Endothelial cell of umbilical vein (primary cell): ENCODE measurements at regions not wholly inside any gene's neighbourhood (a gene's known extent, or its start where the extent isn't known, plus 50 kb on each side); places are given as distances from the start of the nearest gene placed in this dataset.

ENCODE experiments used
- BruUV-seq: library from RNA; stranded (reverse); fragments of 400-500 nt; replicated peaks from 2 replicates; lab custom pipeline; 2021; lab: Mats Ljungman, UMichigan
- CTCF ChIA-PET: fragments of 300-600, 350-600 bp; sonication (Branson Sonifier 250); formaldehyde crosslinking; loops from one replicate; lab custom pipeline; 2021; ENCODE audit warnings: antibody characterized with exemption, inconsistent platforms; lab: Charles Lee
- POLR2A ChIA-PET: fragments of 300-600, 350-600 bp; sonication (Branson Sonifier 250); formaldehyde crosslinking; loops from one replicate; lab custom pipeline; 2021; ENCODE audit warnings: antibody characterized with exemption, inconsistent platforms; lab: Charles Lee
- DNase-seq: peaks from one replicate; pipeline ENCODE4 v3.0.0-alpha.2; 2011; ENCODE audit warnings: low read depth, low spot score
- FAIRE-seq: peaks from 2 replicates; lab custom pipeline; 2011; peaks lifted over from hg19 to GRCh38; lab: Jason Lieb, UNC
- H2AFZ ChIP-seq: 2 replicates; pipeline ENCODE4 v1.6.0; 2012; ENCODE audit warnings: low read depth, low read length, control low read depth, inconsistent platforms
- H3K27ac ChIP-seq: 2 replicates; pipeline ENCODE4 v1.5.1; 2011; ENCODE audit warnings: low read depth, mild to moderate bottlenecking, control low read depth, low read length, moderate library complexity; ENCODE audit not compliant: insufficient read depth
- H3K27me3 ChIP-seq, 2 experiments: 2 replicates each; pipeline versions ENCODE4 v1.6.0 to v1.6.1; 2011; ENCODE audit warnings: low read length in 2 of 2, mixed read lengths in 1 of 2; ENCODE audit not compliant: control insufficient read depth in 2 of 2, insufficient read depth in 2 of 2
- H3K36me3 ChIP-seq, 2 experiments: 2 replicates in 1 of 2; 3 replicates in 1 of 2; pipeline ENCODE4 v1.5.1; 2011; ENCODE audit warnings: low read length in 2 of 2, mild to moderate bottlenecking in 1 of 2, moderate library complexity in 1 of 2; ENCODE audit not compliant: control insufficient read depth in 2 of 2, insufficient read depth in 2 of 2; ENCODE audit errors: extremely low read depth in 1 of 2
- H3K4me1 ChIP-seq: 3 replicates; pipeline ENCODE4 v1.5.1; 2011; ENCODE audit warnings: mild to moderate bottlenecking, low read length; ENCODE audit not compliant: control insufficient read depth, insufficient read depth; ENCODE audit errors: extremely low read depth
- H3K4me2 ChIP-seq: 2 replicates; pipeline ENCODE4 v1.6.1; 2011; ENCODE audit warnings: low read length, control low read depth, mixed read lengths; ENCODE audit not compliant: insufficient read depth
- H3K4me3 ChIP-seq, 3 experiments: fragments of 200-600 bp in 1 of 3; sonication (generic), shearing (Covaris generic) in 1 of 3; replicated peaks in 1 of 3; 2 replicates each; pipeline ENCODE4 v1.5.1; 2011 to 2016; ENCODE audit warnings: control low read depth in 3 of 3, low read length in 3 of 3, mild to moderate bottlenecking in 2 of 3, inconsistent platforms in 1 of 3, low read depth in 1 of 3, moderate library complexity in 1 of 3; ENCODE audit not compliant: insufficient read depth in 1 of 3
- H3K79me2 ChIP-seq: 2 replicates; pipeline ENCODE4 v1.6.0; 2012; ENCODE audit warnings: low read length, inconsistent platforms; ENCODE audit not compliant: control insufficient read depth, insufficient read depth
- H3K9ac ChIP-seq: replicated peaks from 2 replicates; pipeline ENCODE3; 2011; ENCODE audit warnings: low read length, control low read depth; ENCODE audit not compliant: insufficient read depth; ENCODE audit errors: extremely low read depth
- H3K9me1 ChIP-seq: replicated peaks from 3 replicates; pipeline ENCODE4 v1.6.0; 2011; ENCODE audit warnings: mild to moderate bottlenecking, low read length; ENCODE audit not compliant: control insufficient read depth, insufficient read depth; ENCODE audit errors: extremely low read depth
- H3K9me3 ChIP-seq: replicated peaks from 2 replicates; pipeline ENCODE4 v1.5.1; 2012; ENCODE audit warnings: low read length, inconsistent platforms; ENCODE audit not compliant: control insufficient read depth, insufficient read depth
- H4K20me1 ChIP-seq: replicated peaks from 2 replicates; pipeline ENCODE3; 2011; ENCODE audit warnings: mild to moderate bottlenecking, low read length; ENCODE audit not compliant: control insufficient read depth, insufficient read depth; ENCODE audit errors: extremely low read depth
- EZH2 ChIP-seq: IDR thresholded peaks from 2 replicates; pipeline ENCODE4 v1.6.1; 2012; ENCODE audit warnings: borderline replicate concordance, low read depth, mild to moderate bottlenecking, moderate library complexity, low read length, inconsistent platforms; ENCODE audit not compliant: severe bottlenecking
- FOS ChIP-seq: IDR thresholded peaks from 2 replicates; pipeline ENCODE4 v1.6.1; 2011; ENCODE audit warnings: mild to moderate bottlenecking, low read length, moderate library complexity, borderline replicate concordance; ENCODE audit not compliant: insufficient read depth
- GATA2 ChIP-seq: IDR thresholded peaks from 2 replicates; pipeline ENCODE4 v1.7.0; 2011; ENCODE audit warnings: low read depth, mild to moderate bottlenecking, moderate library complexity, mixed read lengths, low read length; ENCODE audit not compliant: insufficient read length, insufficient read depth
- JUN ChIP-seq: IDR thresholded peaks from 2 replicates; pipeline ENCODE4 v1.6.1; 2011; ENCODE audit warnings: borderline replicate concordance, low read depth; ENCODE audit not compliant: insufficient read length, insufficient read depth
- MYC ChIP-seq: IDR thresholded peaks from one replicate; pipeline ENCODE4 v1.6.1; 2011; ENCODE audit warnings: mild to moderate bottlenecking, low read depth, low read length
- POLR2A ChIP-seq: IDR thresholded peaks from 2 replicates; pipeline ENCODE4 v1.6.1; 2012; ENCODE audit warnings: low read depth, mild to moderate bottlenecking, control low read depth, low read length
- POLR2AphosphoS5 ChIP-seq: IDR thresholded peaks from 2 replicates; pipeline ENCODE4 v1.6.1; 2012; ENCODE audit warnings: low read depth, mild to moderate bottlenecking, control low read depth, low read length, moderate library complexity; ENCODE audit not compliant: insufficient read depth
- dilution Hi-C: fragments of 300-500 bp; cut with MboI; formaldehyde crosslinking; loops from one replicate; pipeline ENCODE4 v1.15.0; 2019; ENCODE audit warnings: low sequenced_read_pairs; ENCODE audit not compliant: extremely low pct_ligation_motif_present
- intact Hi-C: fragments of 100-400 bp; cut with micrococcal nuclease; formaldehyde crosslinking; loops from one replicate; pipeline ENCODE4 v1.10.0; 2022
- TF ChIP-seq, protein P1 (sequence below), 2 donors: IDR thresholded peaks; 1 replicate in 1 of 2; 2 replicates in 1 of 2; pipeline ENCODE4 v1.5.1; 2011; ENCODE audit warnings: low read length in 2 of 2, mild to moderate bottlenecking in 2 of 2, moderate library complexity in 2 of 2, control low read depth in 1 of 2, inconsistent platforms in 1 of 2, low read depth in 1 of 2; ENCODE audit not compliant: insufficient read depth in 1 of 2; ENCODE audit errors: extremely low read depth in 1 of 2
- TF ChIP-seq, protein P2 (sequence below): IDR thresholded peaks from 2 replicates; pipeline ENCODE4 v1.6.1; 2011; ENCODE audit not compliant: insufficient read depth, insufficient read length

DNA sequence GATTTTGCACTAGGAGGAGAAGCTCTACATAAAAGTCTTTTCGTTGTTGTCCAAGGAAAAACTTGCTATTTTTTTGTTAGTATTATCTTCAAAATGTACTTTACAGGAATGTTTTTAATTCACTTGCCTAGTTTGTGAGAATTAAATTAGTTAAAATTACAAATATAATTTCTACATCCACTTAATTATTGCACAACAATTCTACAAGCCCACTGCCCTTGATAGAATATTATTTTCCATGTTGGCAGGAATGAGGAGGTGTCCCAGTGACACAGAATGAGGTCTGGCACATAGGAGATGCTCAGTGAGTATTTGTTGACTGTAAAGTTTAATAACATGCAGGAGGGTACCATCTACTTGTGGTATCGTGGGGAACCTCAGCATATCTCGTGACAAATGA, 255.4 kb downstream of the SDHAF3 start:
- Histone ChIP-seq H3K9me1 (no peaks in the 10 kb centered on the region), H3K4me3 (no peak overlapping the region), H3K79me2 (no peaks in the 10 kb centered on the region), H3K36me3 (no peaks in the 10 kb centered on the region), H2AFZ (no peak overlapping the region), H3K4me1 (no peaks in the 10 kb centered on the region), H3K9ac (no peak overlapping the region), H4K20me1 (no peaks in the 10 kb centered on the region), H3K9me3 (peaks cover 3% of the 10 kb centered on the region), H3K27me3 (no peaks in the 10 kb centered on the region), H3K4me2 (no peak overlapping the region), H3K27ac (no peak overlapping the region)
- intact Hi-C loops, result no loop called here
- no peak for FAIRE-seq
- no peak for DNase-seq
- TF ChIP-seq, protein P1, sequence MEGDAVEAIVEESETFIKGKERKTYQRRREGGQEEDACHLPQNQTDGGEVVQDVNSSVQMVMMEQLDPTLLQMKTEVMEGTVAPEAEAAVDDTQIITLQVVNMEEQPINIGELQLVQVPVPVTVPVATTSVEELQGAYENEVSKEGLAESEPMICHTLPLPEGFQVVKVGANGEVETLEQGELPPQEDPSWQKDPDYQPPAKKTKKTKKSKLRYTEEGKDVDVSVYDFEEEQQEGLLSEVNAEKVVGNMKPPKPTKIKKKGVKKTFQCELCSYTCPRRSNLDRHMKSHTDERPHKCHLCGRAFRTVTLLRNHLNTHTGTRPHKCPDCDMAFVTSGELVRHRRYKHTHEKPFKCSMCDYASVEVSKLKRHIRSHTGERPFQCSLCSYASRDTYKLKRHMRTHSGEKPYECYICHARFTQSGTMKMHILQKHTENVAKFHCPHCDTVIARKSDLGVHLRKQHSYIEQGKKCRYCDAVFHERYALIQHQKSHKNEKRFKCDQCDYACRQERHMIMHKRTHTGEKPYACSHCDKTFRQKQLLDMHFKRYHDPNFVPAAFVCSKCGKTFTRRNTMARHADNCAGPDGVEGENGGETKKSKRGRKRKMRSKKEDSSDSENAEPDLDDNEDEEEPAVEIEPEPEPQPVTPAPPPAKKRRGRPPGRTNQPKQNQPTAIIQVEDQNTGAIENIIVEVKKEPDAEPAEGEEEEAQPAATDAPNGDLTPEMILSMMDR (IDR thresholded peaks at IDR 0.05; ENCODE audit: extremely low read depth in 1 of 2, insufficient read depth in 1 of 2, low read depth in 1 of 2, low read length in 2 of 2), result no peak
- TF ChIP-seq, protein P2, sequence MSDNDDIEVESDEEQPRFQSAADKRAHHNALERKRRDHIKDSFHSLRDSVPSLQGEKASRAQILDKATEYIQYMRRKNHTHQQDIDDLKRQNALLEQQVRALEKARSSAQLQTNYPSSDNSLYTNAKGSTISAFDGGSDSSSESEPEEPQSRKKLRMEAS, result no peak
- no peak for TF ChIP-seq GATA2
- TF ChIP-seq POLR2AphosphoS5, result no peak
- TF ChIP-seq FOS, result no peak
- no peak for TF ChIP-seq EZH2
- TF ChIP-seq MYC, result no peak
- TF ChIP-seq POLR2A, result no peak
- TF ChIP-seq JUN, result no peak
- ChIA-PET CTCF (no interaction called here), POLR2A (no interaction called here)
- dilution Hi-C loops, result no loop called here
- BruUV-seq, result no TSS peak
